ENCODE measurements at regions not wholly inside any gene's neighbourhood (a gene's known extent, or its start where the extent isn't known, plus 50 kb on each side); places are given as distances from the start of the nearest gene placed in this dataset.

GRCh38 chr12:61646639-61647038 is 613.6 kb upstream of the USP15 start:
- DNase-seq (ENCODE audit: low spot score), result no peak
- TF ChIP-seq CTCF (IDR thresholded peaks at IDR 0.05; ENCODE audit: extremely low read depth, missing control alignments), result no peak

GRCh38 chr12:61647566-61647965 is 612.6 kb upstream of the USP15 start:
- no peak for DNase-seq (ENCODE audit: low spot score)
- no peak for TF ChIP-seq CTCF (IDR thresholded peaks at IDR 0.05; ENCODE audit: extremely low read depth, missing control alignments)

GRCh38 chr12:61652265-61652664 is 607.9 kb upstream of the USP15 start:
- TF ChIP-seq CTCF (IDR thresholded peaks at IDR 0.05; ENCODE audit: extremely low read depth, missing control alignments), result no peak
- no peak for DNase-seq (ENCODE audit: low spot score)

- DNase-seq (ENCODE audit: low spot score), result no peak
- TF ChIP-seq CTCF (IDR thresholded peaks at IDR 0.05; ENCODE audit: extremely low read depth, missing control alignments), result no peak
Measured at GRCh38 chr12:61654698-61655097, 605.5 kb upstream of the USP15 start.

GRCh38 chr12:61655241-61655640 is 605.0 kb upstream of the USP15 start:
- TF ChIP-seq CTCF (IDR thresholded peaks at IDR 0.05; ENCODE audit: extremely low read depth, missing control alignments), result no peak
- no peak for DNase-seq (ENCODE audit: low spot score)

GRCh38 chr12:61667676-61668075 is 592.5 kb upstream of the USP15 start:
- TF ChIP-seq CTCF (IDR thresholded peaks at IDR 0.05; ENCODE audit: extremely low read depth, missing control alignments), result no peak
- no peak for DNase-seq (ENCODE audit: low spot score)

- no peak for DNase-seq (ENCODE audit: low spot score)
- no peak for TF ChIP-seq CTCF (IDR thresholded peaks at IDR 0.05; ENCODE audit: extremely low read depth, missing control alignments)
Measured at GRCh38 chr12:61676520-61676919, 583.7 kb upstream of the USP15 start.

All from GM20000 (cell line).